OCI-LY7 (cell line): ENCODE measurements at regions not wholly inside any gene's neighbourhood (a gene's known extent, or its start where the extent isn't known, plus 50 kb on each side); places are given as distances from the start of the nearest gene placed in this dataset.
"Not testable (repeated sequence)": the region's sequence is repeated elsewhere in the genome, so short reads cannot be mapped to it uniquely, and the experiment has no call there.

Experiments used
- BruUV-seq: library from RNA; stranded (reverse); fragments of 400-500 nt; replicated peaks from 2 replicates; lab custom pipeline; 2021; lab: Mats Ljungman, UMichigan
- CTCF ChIA-PET: fragments of 300-600 bp; sonication (Branson Sonifier 250); formaldehyde crosslinking; loops from one replicate; lab custom pipeline; 2022; ENCODE audit warnings: antibody characterized with exemption; ENCODE audit not compliant: unreplicated experiment; lab: Charles Lee
- POLR2A ChIA-PET: fragments of 300-600 bp; sonication (Branson Sonifier 250); formaldehyde crosslinking; loops from one replicate; lab custom pipeline; 2022; ENCODE audit warnings: antibody characterized with exemption; lab: Charles Lee
- DNase-seq: peaks from one replicate; pipeline ENCODE4 v3.0.0-alpha.2; 2015; ENCODE audit warnings: low spot score
- H2AFZ ChIP-seq: fragments of 200-600 bp; sonication (generic), shearing (Covaris generic); 2 replicates; pipeline ENCODE4 v1.6.1; 2014; ENCODE audit warnings: mild to moderate bottlenecking, antibody characterized with exemption, low read length, moderate library complexity
- H3K27ac ChIP-seq: fragments of 200-600 bp; sonication (generic); 2 replicates; pipeline ENCODE4 v1.5.1; 2014; ENCODE audit warnings: mixed run types, low read depth, mild to moderate bottlenecking, moderate library complexity, low read length, inconsistent platforms; ENCODE audit not compliant: poor library complexity, severe bottlenecking
- H3K36me3 ChIP-seq: fragments of 200-600 bp; sonication (generic); 2 replicates; pipeline ENCODE4 v1.6.1; 2014; ENCODE audit warnings: mild to moderate bottlenecking, antibody characterized with exemption, low read length, moderate library complexity, mixed read lengths; ENCODE audit not compliant: insufficient read depth
- H3K4me1 ChIP-seq: fragments of 200-600 bp; sonication (generic); 2 replicates; pipeline ENCODE4 v1.5.1; 2014; ENCODE audit warnings: mild to moderate bottlenecking, low read length; ENCODE audit not compliant: insufficient read depth, poor library complexity, severe bottlenecking
- H3K4me2 ChIP-seq: fragments of 200-600 bp; sonication (generic); 2 replicates; pipeline ENCODE4 v1.6.1; 2014; ENCODE audit warnings: mild to moderate bottlenecking, low read length
- H3K4me3 ChIP-seq: fragments of 200-600 bp; sonication (generic); 2 replicates; pipeline ENCODE4 v1.5.1; 2014; ENCODE audit warnings: mild to moderate bottlenecking, low read depth, low read length; ENCODE audit not compliant: poor library complexity, severe bottlenecking
- H3K79me2 ChIP-seq: fragments of 200-600 bp; sonication (generic); 2 replicates; pipeline ENCODE4 v1.6.1; 2016; ENCODE audit warnings: low read depth, mild to moderate bottlenecking, low read length, moderate library complexity, mixed read lengths; ENCODE audit not compliant: insufficient read depth
- H3K9me2 ChIP-seq: fragments of 200-600 bp; sonication (generic); 2 replicates; pipeline ENCODE4 v1.6.1; 2016; ENCODE audit warnings: mild to moderate bottlenecking, low read length, mixed read lengths; ENCODE audit not compliant: insufficient read depth
- H3K9me3 ChIP-seq: fragments of 200-600 bp; sonication (generic); 2 replicates; pipeline ENCODE4 v1.6.1; 2014; ENCODE audit warnings: mild to moderate bottlenecking, mixed run types, low read length, mixed read lengths
- H4K20me1 ChIP-seq: fragments of 200-600 bp; sonication (generic); 2 replicates; pipeline ENCODE4 v1.6.1; 2014; ENCODE audit warnings: mild to moderate bottlenecking, antibody characterized with exemption, low read length, moderate library complexity, mixed read lengths; ENCODE audit not compliant: insufficient read depth
- intact Hi-C: fragments of 100-400 bp; cut with micrococcal nuclease; formaldehyde crosslinking; loops from one replicate; pipeline ENCODE4 v1.10.0; 2022; ENCODE audit not compliant: unreplicated experiment

DNA sequence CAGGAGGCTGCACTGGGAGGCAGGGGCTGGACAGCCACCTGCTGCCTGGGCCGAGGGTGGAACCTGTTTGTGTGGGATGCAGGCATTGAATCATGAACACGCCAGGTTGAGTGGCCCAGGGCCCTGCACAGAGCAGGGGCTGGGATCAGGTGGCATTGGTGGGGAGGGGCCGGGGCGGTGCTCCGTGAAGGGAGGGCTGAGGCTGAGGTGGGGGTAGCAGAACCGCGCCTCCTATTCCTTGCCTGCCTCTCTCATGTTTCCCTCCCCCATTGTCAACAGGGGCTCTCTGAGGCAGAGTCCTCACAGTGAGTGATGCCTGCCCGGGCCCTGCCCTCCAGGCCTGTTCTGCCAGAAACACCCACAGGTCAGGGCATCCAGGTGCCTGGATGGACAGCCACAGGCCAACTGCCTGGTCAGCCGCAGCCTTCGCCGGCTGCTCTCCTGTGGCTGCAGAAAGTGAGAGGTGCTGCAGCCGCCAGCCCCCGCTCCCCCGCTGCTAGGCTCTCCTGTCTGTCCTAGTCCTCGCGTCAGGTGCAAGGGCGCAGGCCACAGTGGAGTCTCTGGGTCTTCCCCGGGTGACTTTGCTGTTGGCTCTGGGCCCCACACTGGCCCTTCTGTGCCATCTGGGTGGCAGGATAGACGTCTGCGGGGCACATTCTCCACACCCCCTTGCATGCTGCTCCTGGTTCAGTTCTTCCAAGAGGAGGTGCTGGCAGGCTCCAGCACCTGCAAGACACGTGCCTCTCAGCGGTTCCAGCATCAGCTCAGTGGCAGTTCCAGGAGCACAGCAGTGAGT lies 79.6 kb upstream of the GOLGA6L4 start:
- H3K4me1 ChIP-seq, POLR2A ChIA-PET, H3K4me2 ChIP-seq, intact Hi-C loops, DNase-seq, H3K36me3 ChIP-seq, H3K79me2 ChIP-seq, H3K9me3 ChIP-seq, H3K4me3 ChIP-seq, BruUV-seq, CTCF ChIA-PET, H2AFZ ChIP-seq, H3K9me2 ChIP-seq, H3K27ac ChIP-seq, H4K20me1 ChIP-seq: not testable (repeated sequence)

DNA sequence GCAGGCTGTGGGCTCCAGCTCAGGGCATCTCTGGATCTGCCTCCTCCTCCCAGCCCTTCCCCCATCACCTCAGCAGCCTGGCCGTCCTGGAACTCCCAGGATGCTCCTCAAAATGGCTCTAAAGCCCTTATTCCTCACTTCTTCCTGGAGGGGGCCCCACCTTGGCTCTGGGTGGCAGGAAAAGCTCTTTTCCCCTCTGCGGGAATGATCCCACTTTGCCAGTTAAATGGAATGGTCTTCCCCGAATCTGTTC lies 79.1 kb upstream of the GOLGA6L4 start:
- H3K36me3 ChIP-seq, H3K27ac ChIP-seq, H3K9me2 ChIP-seq, CTCF ChIA-PET, H3K79me2 ChIP-seq, intact Hi-C loops, BruUV-seq, H4K20me1 ChIP-seq, DNase-seq, H2AFZ ChIP-seq, H3K4me1 ChIP-seq, H3K4me3 ChIP-seq, POLR2A ChIA-PET, H3K9me3 ChIP-seq, H3K4me2 ChIP-seq: not testable (repeated sequence)

DNA sequence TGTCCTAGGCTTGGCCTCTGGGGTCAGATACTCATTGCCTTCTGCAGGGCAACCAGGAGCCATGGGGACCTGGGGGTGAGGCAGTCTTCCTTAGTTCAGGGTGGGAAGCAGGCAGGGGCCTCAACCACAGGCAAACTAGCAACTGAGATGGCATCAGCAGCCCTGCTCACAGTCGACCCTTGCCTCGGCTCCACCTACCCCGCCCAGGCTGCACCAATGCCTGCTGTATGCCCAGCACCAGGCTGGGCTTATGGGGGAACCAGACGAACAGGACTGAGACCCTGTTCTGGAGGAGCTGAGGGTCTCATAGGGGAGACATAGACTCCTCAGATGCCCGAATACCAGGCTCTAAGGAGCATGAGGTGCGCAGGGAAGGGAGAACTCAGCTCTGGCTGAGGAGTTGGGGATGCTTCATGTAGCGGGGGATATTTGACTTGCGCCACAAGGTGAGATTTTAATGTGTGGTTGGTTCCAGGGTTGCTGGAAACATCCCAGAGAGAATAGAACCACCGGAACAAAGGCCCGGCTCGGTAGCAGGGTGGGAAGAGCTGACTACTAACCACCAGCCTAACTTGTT lies 78.4 kb upstream of the GOLGA6L4 start:
- DNase-seq, CTCF ChIA-PET, BruUV-seq, H3K9me2 ChIP-seq, POLR2A ChIA-PET, H3K79me2 ChIP-seq, H4K20me1 ChIP-seq, H3K4me1 ChIP-seq, H3K4me2 ChIP-seq, H3K27ac ChIP-seq, intact Hi-C loops, H3K4me3 ChIP-seq, H3K9me3 ChIP-seq, H2AFZ ChIP-seq, H3K36me3 ChIP-seq: not testable (repeated sequence)

DNA sequence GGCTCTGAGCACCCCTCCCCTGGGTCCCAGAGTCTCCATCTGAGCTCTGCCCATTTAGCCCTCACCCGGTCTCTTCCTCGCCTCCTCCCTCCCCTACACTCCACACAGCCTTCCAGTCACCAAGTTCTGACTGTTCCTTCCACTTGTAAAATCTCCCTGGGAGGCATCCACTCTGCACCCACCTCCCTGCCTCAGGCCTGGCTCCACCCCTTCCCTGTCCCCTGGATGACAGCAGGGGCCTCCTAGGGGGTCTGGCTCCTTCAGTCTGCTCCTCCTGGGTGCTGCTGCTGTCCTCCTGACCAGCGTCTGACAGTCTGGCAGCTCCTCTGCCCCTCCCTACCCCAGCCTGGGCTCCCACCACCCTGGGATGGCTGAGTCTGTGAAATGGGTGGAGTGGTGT lies 77.7 kb upstream of the GOLGA6L4 start:
- DNase-seq, H3K4me3 ChIP-seq, H2AFZ ChIP-seq, H4K20me1 ChIP-seq, H3K4me1 ChIP-seq, H3K4me2 ChIP-seq, H3K9me3 ChIP-seq, H3K79me2 ChIP-seq, intact Hi-C loops, H3K36me3 ChIP-seq, H3K9me2 ChIP-seq, CTCF ChIA-PET, H3K27ac ChIP-seq, BruUV-seq, POLR2A ChIA-PET: not testable (repeated sequence)

DNA sequence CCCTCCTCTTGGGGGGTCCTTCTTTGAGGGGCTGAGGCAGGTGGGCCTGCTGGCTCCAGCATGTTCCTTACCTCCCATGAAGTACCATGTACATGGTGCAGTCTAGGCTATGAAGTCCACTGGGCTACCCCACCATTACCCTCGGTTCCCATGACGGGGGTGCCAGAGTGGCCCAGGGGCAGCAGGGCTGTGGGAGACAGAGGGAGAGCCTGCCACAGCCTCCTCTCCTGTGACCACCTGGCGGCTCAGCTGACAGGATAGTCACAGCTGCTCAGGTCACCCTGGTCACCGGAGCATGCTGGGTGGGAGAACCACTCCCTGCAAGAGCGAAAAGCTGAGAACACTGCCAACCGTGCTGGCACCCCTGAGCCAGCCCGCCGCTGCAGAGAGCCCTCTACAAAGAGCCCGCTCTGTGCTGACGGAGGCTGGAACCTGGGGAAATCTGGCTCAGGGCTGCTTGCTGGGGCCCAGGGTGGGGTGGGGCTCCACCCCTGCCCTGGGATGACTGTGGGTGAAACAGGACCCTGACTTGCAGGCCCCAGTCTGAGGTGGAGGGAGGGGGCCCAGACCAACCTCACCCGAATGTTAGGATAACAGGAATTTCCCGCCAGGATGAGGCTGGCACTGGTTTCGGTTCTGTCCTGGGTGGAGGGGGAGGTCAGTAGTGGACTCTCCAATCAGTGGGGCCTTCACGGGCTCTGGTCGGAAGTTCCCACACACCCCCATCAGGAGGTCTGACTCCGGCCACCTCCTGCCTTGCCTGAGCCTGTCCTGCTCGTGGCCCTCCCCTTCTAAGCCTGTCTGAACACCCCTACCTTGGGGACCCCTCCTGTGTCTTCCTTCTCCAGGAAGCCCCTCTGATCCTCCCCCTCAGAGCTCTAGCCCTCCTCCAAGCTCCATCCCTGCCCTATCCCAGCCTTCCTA lies 76.0 kb upstream of the GOLGA6L4 start:
- H3K36me3 ChIP-seq, H3K79me2 ChIP-seq, H2AFZ ChIP-seq, H3K4me1 ChIP-seq, H3K4me3 ChIP-seq, H3K4me2 ChIP-seq, H3K9me3 ChIP-seq, intact Hi-C loops, POLR2A ChIA-PET, BruUV-seq, CTCF ChIA-PET, DNase-seq, H3K9me2 ChIP-seq, H4K20me1 ChIP-seq, H3K27ac ChIP-seq: not testable (repeated sequence)

DNA sequence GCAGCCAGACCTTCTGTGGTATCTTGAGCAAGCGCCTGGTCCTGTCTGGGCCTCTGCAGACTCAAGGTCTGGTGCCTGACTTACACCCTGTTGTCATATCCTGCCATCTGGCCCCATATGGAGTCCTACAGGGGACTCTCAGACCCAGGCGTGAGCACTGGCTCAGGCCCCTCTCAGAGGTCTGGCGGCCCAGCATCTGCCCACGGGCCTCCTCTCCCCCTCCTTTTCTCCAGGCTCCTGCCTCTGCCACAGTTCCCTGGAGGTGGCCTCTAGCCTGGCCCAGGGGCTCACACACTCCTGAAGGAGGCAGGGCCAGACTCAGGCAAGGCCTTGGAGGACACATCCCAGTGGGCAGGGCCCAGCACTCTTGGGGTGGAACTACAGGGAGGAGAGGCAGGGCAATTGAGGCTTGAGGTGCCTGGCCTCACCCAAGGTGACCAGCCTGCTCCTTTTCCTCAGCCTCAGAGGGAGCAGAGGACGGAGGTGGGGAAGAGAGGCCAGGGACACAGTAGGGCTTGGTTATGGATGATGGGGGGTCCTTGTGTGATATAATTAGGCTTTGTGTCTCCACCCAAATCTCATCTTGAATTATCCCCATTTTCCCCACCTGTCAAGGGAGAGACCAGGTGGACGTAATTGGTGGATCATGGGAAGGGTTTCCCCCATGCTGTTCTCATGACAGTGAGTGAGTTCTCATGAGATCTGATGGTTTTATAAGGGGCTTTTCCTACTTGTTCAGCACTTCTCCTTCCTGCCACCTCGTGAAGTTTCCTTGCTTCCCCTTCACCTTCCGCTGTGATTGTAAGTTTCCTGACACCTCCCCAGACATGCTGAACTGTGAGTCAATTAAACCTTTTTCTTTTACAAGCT lies 70.9 kb upstream of the GOLGA6L4 start:
- intact Hi-C loops, H3K4me1 ChIP-seq, H3K79me2 ChIP-seq, H4K20me1 ChIP-seq, H3K9me2 ChIP-seq, H3K27ac ChIP-seq, DNase-seq, H3K4me3 ChIP-seq, H3K36me3 ChIP-seq, H3K9me3 ChIP-seq, H2AFZ ChIP-seq, BruUV-seq, H3K4me2 ChIP-seq, CTCF ChIA-PET, POLR2A ChIA-PET: not testable (repeated sequence)
